ENCODE measurements at regions not wholly inside any gene's neighbourhood (a gene's known extent, or its start where the extent isn't known, plus 50 kb on each side); places are given as distances from the start of the nearest gene placed in this dataset.

DNA sequence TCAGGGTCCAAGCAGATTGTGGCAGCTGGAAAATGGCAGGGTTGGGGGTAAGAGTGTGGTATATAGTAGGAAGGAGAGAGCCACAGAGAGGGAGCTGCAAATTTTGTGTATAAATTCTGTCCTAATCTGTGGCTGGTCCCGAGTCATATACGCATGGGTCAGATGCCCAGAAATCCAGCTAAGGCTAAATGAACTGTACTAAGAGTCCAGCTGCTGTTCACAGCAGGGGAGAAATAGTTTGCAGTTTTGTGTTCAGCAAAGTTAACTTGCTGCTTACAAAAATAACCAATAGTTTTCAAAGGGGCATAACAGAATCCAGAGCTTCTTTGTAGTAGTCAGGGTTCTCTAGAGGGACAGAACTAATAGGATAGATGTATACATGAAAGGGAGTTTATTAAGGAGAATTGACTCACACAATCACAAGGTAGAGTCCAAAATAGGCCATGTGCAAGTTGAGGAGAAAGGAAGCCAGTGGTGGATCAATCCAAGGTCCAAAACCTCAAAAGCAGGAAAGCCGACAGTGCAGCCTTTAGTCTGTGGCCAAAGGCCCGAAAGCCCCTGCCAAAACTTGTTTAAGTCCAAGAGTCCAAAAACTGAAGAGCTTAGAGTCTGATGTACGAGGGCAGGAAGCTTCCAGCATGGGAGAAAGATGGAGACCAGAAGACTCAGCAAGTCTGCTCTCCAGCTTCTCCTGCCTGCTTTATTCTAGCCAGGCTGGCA lies 146.1 kb upstream of the KBTBD8 start:
- no peak overlapping the region for H3K27ac Mint-ChIP-seq
- no peaks in the 10 kb centered on the region for H3K36me3 Mint-ChIP-seq (ENCODE audit: low read depth)
- H3K4me1 Mint-ChIP-seq (ENCODE audit: low read depth): no peaks in the 10 kb centered on the region
- no peaks in the 10 kb centered on the region; the same call in 1 of the 2 replicates for H3K27me3 Mint-ChIP-seq (ENCODE audit: insufficient read depth)
- no peak overlapping the region for H3K4me3 Mint-ChIP-seq
- H3K9me3 Mint-ChIP-seq: no peaks in the 10 kb centered on the region
- DNase-seq: no peak
- TF ChIP-seq, protein P1, sequence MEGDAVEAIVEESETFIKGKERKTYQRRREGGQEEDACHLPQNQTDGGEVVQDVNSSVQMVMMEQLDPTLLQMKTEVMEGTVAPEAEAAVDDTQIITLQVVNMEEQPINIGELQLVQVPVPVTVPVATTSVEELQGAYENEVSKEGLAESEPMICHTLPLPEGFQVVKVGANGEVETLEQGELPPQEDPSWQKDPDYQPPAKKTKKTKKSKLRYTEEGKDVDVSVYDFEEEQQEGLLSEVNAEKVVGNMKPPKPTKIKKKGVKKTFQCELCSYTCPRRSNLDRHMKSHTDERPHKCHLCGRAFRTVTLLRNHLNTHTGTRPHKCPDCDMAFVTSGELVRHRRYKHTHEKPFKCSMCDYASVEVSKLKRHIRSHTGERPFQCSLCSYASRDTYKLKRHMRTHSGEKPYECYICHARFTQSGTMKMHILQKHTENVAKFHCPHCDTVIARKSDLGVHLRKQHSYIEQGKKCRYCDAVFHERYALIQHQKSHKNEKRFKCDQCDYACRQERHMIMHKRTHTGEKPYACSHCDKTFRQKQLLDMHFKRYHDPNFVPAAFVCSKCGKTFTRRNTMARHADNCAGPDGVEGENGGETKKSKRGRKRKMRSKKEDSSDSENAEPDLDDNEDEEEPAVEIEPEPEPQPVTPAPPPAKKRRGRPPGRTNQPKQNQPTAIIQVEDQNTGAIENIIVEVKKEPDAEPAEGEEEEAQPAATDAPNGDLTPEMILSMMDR (IDR thresholded peaks at IDR 0.05): no peak

DNA sequence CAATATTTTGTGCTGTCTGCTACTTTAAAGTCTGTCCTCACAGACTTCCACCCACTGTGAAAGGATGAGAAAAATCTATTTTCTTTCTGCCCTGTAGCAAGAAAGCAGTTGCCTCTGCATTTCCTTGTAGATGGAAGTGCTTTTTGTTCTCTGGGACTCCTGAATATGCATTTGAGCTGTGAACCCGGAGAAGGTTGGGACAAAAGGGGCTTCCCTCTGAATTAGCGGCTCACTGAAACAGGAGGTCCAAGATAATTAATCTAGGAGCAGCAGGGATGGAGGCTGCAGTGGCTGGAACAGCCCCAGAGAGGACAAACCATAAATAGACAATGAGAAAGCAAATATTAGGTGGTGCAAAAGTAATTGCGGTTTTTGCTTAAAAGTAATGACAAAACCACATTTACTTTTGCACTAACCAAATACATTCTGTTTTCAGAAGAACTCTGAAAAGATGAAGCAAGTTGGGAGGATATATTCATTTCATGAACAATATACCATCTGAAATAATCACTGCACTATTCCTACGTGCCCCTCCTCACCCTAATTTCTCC lies 143.4 kb upstream of the KBTBD8 start:
- no peak overlapping the region for H3K27ac Mint-ChIP-seq
- no peaks in the 10 kb centered on the region for H3K9me3 Mint-ChIP-seq
- no peak overlapping the region for H3K4me3 Mint-ChIP-seq

DNA sequence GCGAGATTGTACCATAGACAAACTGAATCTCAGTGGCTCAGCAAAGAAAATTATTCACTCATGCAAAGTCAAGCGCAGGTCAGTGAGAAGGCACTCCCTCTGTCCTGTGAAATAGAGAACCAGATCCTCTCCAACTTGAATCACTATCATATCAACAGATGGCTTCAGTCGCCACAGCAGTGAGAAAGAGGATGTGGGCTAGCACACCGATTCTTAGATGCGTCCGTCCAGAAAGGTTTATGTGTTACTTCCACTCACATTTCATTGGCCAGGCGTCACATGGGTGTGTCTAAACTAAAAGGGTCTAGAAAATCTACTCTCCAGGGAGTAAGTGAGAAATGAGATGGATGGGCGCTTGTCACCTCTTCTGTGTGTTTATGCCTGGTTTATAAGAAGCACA lies 141.6 kb upstream of the KBTBD8 start:
- Mint-ChIP-seq H3K9me3 (no peaks in the 10 kb centered on the region), H3K27me3 (ENCODE audit: insufficient read depth) (peaks cover 2% of the 10 kb centered on the region), H3K4me3 (no peak overlapping the region), H3K27ac (no peak overlapping the region), H3K4me1 (ENCODE audit: low read depth) (no peaks in the 10 kb centered on the region), H3K36me3 (ENCODE audit: low read depth) (no peaks in the 10 kb centered on the region)
- DNase-seq: no peak
- TF ChIP-seq, protein P1 (IDR thresholded peaks at IDR 0.05): no peak

More for the DNA sequence above, 143.4 kb upstream of the KBTBD8 start:
- no peak for DNase-seq
- TF ChIP-seq, protein P1 (IDR thresholded peaks at IDR 0.05): no peak
- Mint-ChIP-seq H3K36me3 (ENCODE audit: low read depth) (no peaks in the 10 kb centered on the region), H3K4me1 (ENCODE audit: low read depth) (no peaks in the 10 kb centered on the region), H3K27me3 (ENCODE audit: insufficient read depth) (no peaks in the 10 kb centered on the region; the same call in 1 of the 2 replicates)

DNA sequence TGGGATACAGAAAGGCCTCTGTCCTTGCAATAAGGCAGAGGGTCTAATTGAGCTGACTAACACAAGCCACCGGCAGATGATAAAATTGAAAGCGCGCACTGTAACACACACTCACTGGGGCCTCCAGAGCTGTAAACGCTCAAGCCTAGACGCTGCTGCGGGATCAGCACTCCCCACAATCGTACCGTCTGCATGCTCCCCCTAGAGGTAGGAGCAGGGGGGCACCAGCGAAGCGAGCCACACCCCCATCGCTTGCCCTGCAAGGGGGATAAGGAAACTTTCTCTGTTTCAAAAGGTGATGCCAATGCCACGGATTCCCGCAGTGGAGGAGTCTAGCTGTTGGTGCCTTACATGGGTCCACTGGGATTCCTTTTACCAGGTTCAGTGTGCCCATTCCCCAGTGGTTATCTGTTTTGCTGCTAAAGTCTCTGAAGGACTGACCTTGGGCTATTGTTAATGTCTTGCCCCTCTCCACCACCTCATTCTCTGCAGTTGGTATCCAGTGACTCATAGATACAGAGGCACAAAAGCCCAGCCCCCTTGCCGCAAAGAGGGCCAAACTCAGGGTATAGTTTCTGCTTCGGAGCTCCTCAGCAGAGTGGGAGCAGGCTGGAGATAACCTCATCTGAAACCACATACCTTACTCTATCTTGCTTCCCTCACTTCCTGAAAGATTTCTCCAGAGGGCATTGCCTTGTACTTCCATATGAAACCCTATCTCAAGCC lies 139.3 kb upstream of the KBTBD8 start:
- Mint-ChIP-seq H3K36me3 (ENCODE audit: low read depth) (no peaks in the 10 kb centered on the region), H3K9me3 (no peaks in the 10 kb centered on the region), H3K4me3 (no peak overlapping the region), H3K27ac (no peak overlapping the region), H3K4me1 (ENCODE audit: low read depth) (no peaks in the 10 kb centered on the region), H3K27me3 (ENCODE audit: insufficient read depth) (peaks cover 3% of the 10 kb centered on the region)
- TF ChIP-seq, protein P1 (IDR thresholded peaks at IDR 0.05): no peak; the same call in 1 of the 2 replicates
- DNase-seq: no peak

DNA sequence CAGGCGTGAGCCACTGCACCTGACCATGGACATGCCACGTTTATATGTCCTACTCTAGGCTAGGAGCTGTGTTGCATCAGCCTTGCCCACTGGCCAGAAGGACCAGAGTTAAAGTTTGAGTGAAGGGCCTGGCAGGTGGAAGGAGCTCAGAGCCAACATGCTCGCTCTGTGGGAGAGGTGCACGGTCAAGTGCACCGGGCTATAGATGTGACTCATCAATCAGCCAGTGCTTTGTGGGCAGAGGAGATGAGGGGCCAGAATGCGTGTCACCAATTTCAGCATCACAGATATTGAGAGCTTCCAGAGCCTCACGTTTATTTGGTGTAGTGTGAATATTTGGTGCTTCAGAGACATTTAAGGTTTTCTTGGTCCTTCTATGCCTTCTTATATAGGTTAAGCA lies 137.3 kb upstream of the KBTBD8 start:
- H3K27me3 Mint-ChIP-seq (ENCODE audit: insufficient read depth): peaks cover 3% of the 10 kb centered on the region
- H3K4me3 Mint-ChIP-seq: no peak overlapping the region
- no peaks in the 10 kb centered on the region for H3K36me3 Mint-ChIP-seq (ENCODE audit: low read depth)
- no peak overlapping the region for H3K27ac Mint-ChIP-seq
- H3K9me3 Mint-ChIP-seq: no peaks in the 10 kb centered on the region
- TF ChIP-seq, protein P1 (IDR thresholded peaks at IDR 0.05): no peak
- DNase-seq: no peak
- no peaks in the 10 kb centered on the region for H3K4me1 Mint-ChIP-seq (ENCODE audit: low read depth)
